ENCODE measurements at regions not wholly inside any gene's neighbourhood (a gene's known extent, or its start where the extent isn't known, plus 50 kb on each side); places are given as distances from the start of the nearest gene placed in this dataset.
"Not testable (repeated sequence)": the region's sequence is repeated elsewhere in the genome, so short reads cannot be mapped to it uniquely, and the experiment has no call there.

GRCh38 chr16:60127196-60127595, 1393.1 kb upstream of the GOT2 start (continued):
- TF ChIP-seq SREBF2 (IDR thresholded peaks at IDR 0.05; ENCODE audit: low read length) (no peak), POLR2AphosphoS5 (IDR thresholded peaks at IDR 0.05; ENCODE audit: low read length) (no peak)
- TF ChIP-seq, protein P1, sequence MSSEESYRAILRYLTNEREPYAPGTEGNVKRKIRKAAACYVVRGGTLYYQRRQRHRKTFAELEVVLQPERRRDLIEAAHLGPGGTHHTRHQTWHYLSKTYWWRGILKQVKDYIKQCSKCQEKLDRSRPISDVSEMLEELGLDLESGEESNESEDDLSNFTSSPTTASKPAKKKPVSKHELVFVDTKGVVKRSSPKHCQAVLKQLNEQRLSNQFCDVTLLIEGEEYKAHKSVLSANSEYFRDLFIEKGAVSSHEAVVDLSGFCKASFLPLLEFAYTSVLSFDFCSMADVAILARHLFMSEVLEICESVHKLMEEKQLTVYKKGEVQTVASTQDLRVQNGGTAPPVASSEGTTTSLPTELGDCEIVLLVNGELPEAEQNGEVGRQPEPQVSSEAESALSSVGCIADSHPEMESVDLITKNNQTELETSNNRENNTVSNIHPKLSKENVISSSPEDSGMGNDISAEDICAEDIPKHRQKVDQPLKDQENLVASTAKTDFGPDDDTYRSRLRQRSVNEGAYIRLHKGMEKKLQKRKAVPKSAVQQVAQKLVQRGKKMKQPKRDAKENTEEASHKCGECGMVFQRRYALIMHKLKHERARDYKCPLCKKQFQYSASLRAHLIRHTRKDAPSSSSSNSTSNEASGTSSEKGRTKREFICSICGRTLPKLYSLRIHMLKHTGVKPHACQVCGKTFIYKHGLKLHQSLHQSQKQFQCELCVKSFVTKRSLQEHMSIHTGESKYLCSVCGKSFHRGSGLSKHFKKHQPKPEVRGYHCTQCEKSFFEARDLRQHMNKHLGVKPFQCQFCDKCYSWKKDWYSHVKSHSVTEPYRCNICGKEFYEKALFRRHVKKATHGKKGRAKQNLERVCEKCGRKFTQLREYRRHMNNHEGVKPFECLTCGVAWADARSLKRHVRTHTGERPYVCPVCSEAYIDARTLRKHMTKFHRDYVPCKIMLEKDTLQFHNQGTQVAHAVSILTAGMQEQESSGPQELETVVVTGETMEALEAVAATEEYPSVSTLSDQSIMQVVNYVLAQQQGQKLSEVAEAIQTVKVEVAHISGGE (CRISPR knock-in tag; IDR thresholded peaks at IDR 0.05) = no peak

- H3K9me3 ChIP-seq (replicated peaks; ENCODE audit: control insufficient read depth, insufficient read depth, low read length); POLR2A ChIA-PET; BruUV-seq (replicated peaks); H3K27ac ChIP-seq (ENCODE audit: control insufficient read depth, insufficient read depth); CTCF ChIA-PET; H3K9ac ChIP-seq (ENCODE audit: control insufficient read depth, insufficient read depth, low read length); intact Hi-C loops (cut with micrococcal nuclease; ENCODE audit: unreplicated experiment); in situ Hi-C loops (cut with MboI); ATAC-seq; RAD21 ChIA-PET (ENCODE audit: unreplicated experiment); H3K27me3 ChIP-seq (replicated peaks in 1 of 2; ENCODE audit: control insufficient read depth in 2 of 2, insufficient read depth in 2 of 2, low read length in 1 of 2); SMC1A ChIA-PET (ENCODE audit: uncharacterized antibody, unreplicated experiment); H3K36me3 ChIP-seq (ENCODE audit: control insufficient read depth in 2 of 2, insufficient read depth in 2 of 2, low read length in 1 of 2); DNase-seq (ENCODE audit: low read depth, low spot score); H4K20me1 ChIP-seq (ENCODE audit: control insufficient read depth, insufficient read depth); FAIRE-seq; H2AFZ ChIP-seq (ENCODE audit: control insufficient read depth, low read depth, low read length); H3K79me2 ChIP-seq (ENCODE audit: control insufficient read depth, insufficient read depth, low read length); H3K4me3 ChIP-seq; H3K4me1 ChIP-seq (ENCODE audit: control insufficient read depth, insufficient read depth, low read length); H3K4me2 ChIP-seq (ENCODE audit: control insufficient read depth, insufficient read depth): not testable (repeated sequence)
- WGBS (ENCODE audit: insufficient coverage, insufficient replicate concordance, low lambda C conversion rate, missing lambda C conversion rate) = 38% methylated on average over 2 of the region's 2 CpGs
These were observed 1392.0 kb upstream of the GOT2 start for GRCh38 chr16:60126115-60126514.
